OCI-LY3 (cell line): ENCODE measurements at regions not wholly inside any gene's neighbourhood (a gene's known extent, or its start where the extent isn't known, plus 50 kb on each side); places are given as distances from the start of the nearest gene placed in this dataset.

Experiments
- H2AFZ ChIP-seq: fragments of 200-600, 300-600 bp; shearing (Covaris generic); 2 replicates; pipeline ENCODE4 v1.6.0; 2014; ENCODE audit warnings: antibody characterized with exemption, low read depth, low read length
- H3K27ac ChIP-seq: fragments of 200-600, 300-600 bp; sonication (generic); 2 replicates; pipeline ENCODE4 v1.5.1; 2014; ENCODE audit warnings: mild to moderate bottlenecking, low read length, moderate library complexity, mixed read lengths
- H3K27me3 ChIP-seq: fragments of 200-600, 300-600 bp; sonication (generic); 2 replicates; pipeline ENCODE4 v1.6.1; 2014; ENCODE audit warnings: low read depth, low read length, mixed read lengths
- H3K36me3 ChIP-seq: fragments of 200-600, 300-600 bp; sonication (generic); replicated peaks from 2 replicates; pipeline ENCODE3; 2014; ENCODE audit warnings: low read depth, low read length, mixed read lengths
- H3K4me1 ChIP-seq: fragments of 300-600, 200-600 bp; sonication (generic); 2 replicates; pipeline ENCODE4 v1.6.1; 2014; ENCODE audit warnings: low read length, mixed read lengths
- H3K4me2 ChIP-seq: fragments of 200-600, 300-600 bp; sonication (generic); 2 replicates; pipeline ENCODE4 v1.6.1; 2014; ENCODE audit warnings: low read length, mixed read lengths
- H3K4me3 ChIP-seq: fragments of 300-600, 200-600 bp; sonication (generic); 2 replicates; pipeline ENCODE4 v1.5.1; 2014; ENCODE audit warnings: antibody characterized with exemption, mild to moderate bottlenecking, low read length, moderate library complexity
- H3K79me2 ChIP-seq: fragments of 300-600, 200-600 bp; shearing (Covaris generic); 2 replicates; pipeline ENCODE4 v1.6.1; 2014; ENCODE audit warnings: mild to moderate bottlenecking, low read length, mixed read lengths
- H3K9ac ChIP-seq: fragments of 300-600, 200-600 bp; shearing (Covaris generic); 2 replicates; pipeline ENCODE4 v1.6.0; 2014; ENCODE audit warnings: mild to moderate bottlenecking, low read length, moderate library complexity
- H3K9me3 ChIP-seq: fragments of 200-600, 300-600 bp; shearing (Covaris generic); 2 replicates; pipeline ENCODE4 v1.6.1; 2014; ENCODE audit warnings: low read length, mixed read lengths; ENCODE audit not compliant: insufficient read depth
- H4K20me1 ChIP-seq: fragments of 200-600, 300-600 bp; sonication (generic); 2 replicates; pipeline ENCODE4 v1.6.1; 2016; ENCODE audit warnings: low read length, mixed read lengths; ENCODE audit not compliant: insufficient read depth
- EZH2phosphoT487 ChIP-seq: fragments of 200-600 bp; shearing (Covaris generic); IDR thresholded peaks from 2 replicates; pipeline ENCODE4 v1.6.1; 2018; ENCODE audit warnings: antibody characterized with exemption, mixed run types, low read depth
- TF ChIP-seq, protein P1 (sequence below): fragments of 200-600, 300-600 bp; sonication (generic); IDR thresholded peaks from 2 replicates; pipeline ENCODE4 v1.5.1; 2014; ENCODE audit warnings: antibody characterized with exemption, low read length, low read depth

DNA sequence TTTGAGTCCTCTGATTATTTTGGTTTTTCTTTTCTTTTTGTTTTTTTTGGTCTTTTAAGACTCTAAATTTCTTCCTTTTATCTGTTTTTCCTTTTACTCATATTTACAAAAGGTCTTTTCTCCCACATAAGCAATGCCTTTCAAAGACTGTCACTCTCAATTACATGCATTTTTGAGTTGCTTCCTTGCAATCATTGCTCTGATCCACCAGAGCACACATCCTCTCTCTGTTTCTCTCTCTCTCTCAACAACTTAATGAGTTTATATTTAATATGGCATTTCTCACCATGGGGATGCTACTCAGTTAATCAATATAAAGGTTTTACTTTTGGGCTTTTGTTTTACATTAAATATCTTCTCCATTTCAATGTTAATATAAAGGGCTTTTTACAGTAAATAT, 62.7 kb upstream of the OR10AD1 start:
- no peak overlapping the region for H2AFZ ChIP-seq
- no peak overlapping the region for H3K4me3 ChIP-seq
- H3K9ac ChIP-seq, result no peak overlapping the region
- H3K4me1 ChIP-seq, result peaks cover 21% of the 10 kb centered on the region
- H3K27ac ChIP-seq, result 0 out of 2 replicates have a peak overlapping the region, but pooled peaks have one; percentile 8
- no peaks in the 10 kb centered on the region for H3K79me2 ChIP-seq
- TF ChIP-seq, protein P1, sequence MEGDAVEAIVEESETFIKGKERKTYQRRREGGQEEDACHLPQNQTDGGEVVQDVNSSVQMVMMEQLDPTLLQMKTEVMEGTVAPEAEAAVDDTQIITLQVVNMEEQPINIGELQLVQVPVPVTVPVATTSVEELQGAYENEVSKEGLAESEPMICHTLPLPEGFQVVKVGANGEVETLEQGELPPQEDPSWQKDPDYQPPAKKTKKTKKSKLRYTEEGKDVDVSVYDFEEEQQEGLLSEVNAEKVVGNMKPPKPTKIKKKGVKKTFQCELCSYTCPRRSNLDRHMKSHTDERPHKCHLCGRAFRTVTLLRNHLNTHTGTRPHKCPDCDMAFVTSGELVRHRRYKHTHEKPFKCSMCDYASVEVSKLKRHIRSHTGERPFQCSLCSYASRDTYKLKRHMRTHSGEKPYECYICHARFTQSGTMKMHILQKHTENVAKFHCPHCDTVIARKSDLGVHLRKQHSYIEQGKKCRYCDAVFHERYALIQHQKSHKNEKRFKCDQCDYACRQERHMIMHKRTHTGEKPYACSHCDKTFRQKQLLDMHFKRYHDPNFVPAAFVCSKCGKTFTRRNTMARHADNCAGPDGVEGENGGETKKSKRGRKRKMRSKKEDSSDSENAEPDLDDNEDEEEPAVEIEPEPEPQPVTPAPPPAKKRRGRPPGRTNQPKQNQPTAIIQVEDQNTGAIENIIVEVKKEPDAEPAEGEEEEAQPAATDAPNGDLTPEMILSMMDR, result no peak
- TF ChIP-seq EZH2phosphoT487, result no peak
- peak overlapping the region; percentile 20 for H3K4me2 ChIP-seq
- 0 out of 2 replicates have a peak, but pooled peaks cover 4% of the 10 kb centered on the region for H3K9me3 ChIP-seq
- no peaks in the 10 kb centered on the region for H3K27me3 ChIP-seq
- no peaks in the 10 kb centered on the region for H4K20me1 ChIP-seq
- H3K36me3 ChIP-seq, result no peaks in the 10 kb centered on the region

DNA sequence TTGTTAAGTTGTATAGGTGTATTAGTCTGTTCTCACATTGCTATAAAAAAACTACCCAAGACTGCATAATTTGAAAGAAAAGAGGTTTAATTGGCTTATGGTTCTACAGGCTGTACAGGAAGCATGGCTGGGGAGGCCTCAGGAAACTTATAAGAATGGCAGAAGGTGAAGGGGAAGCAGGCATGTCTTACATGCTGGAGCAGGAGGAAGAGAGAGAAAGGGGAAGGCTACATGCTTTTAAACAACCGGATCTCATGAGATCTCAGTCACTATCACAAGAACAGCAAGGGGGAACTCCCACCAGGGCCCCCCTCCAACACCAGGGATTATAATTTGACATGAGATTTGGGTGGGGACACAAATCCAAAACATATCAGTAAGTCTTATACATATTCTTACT, 60.5 kb upstream of the OR10AD1 start:
- Histone ChIP-seq H3K27me3 (no peaks in the 10 kb centered on the region), H4K20me1 (no peaks in the 10 kb centered on the region), H3K27ac (no peak overlapping the region), H3K4me1 (peaks cover 21% of the 10 kb centered on the region), H3K79me2 (no peaks in the 10 kb centered on the region), H3K4me3 (no peak overlapping the region), H3K36me3 (no peaks in the 10 kb centered on the region), H3K9ac (no peak overlapping the region), H2AFZ (no peak overlapping the region), H3K4me2 (no peak overlapping the region), H3K9me3 (0 out of 2 replicates have a peak, but pooled peaks cover 4% of the 10 kb centered on the region)
- TF ChIP-seq, protein P1, result no peak
- no peak for TF ChIP-seq EZH2phosphoT487

DNA sequence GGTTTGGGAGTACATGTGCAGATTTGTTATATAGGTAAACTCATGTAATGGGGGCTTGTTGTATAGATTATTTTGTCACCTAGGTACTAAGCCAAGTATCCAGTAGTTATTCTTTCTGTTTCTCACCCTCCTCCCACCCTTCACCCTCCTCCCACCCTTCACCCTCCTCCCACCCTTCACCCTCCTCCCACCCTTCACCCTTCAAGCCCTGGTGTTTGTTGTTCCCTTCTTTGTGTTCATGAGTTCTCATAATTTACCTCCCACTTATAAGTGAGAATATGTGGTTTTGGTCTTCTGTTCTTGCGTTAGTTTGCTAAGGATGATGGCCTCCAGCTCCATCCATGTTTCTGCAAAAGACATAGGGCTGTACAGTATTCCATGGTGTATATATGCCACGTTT, 58.7 kb upstream of the OR10AD1 start:
- no peaks in the 10 kb centered on the region for H3K27me3 ChIP-seq
- TF ChIP-seq EZH2phosphoT487, result no peak
- TF ChIP-seq, protein P1, result no peak
- H3K79me2 ChIP-seq, result no peaks in the 10 kb centered on the region
- H3K9me3 ChIP-seq, result 0 out of 2 replicates have a peak, but pooled peaks cover 4% of the 10 kb centered on the region
- H3K4me2 ChIP-seq, result no peak overlapping the region
- H3K27ac ChIP-seq, result no peak overlapping the region
- no peaks in the 10 kb centered on the region for H4K20me1 ChIP-seq
- no peaks in the 10 kb centered on the region for H3K36me3 ChIP-seq
- peaks cover 19% of the 10 kb centered on the region for H3K4me1 ChIP-seq
- no peak overlapping the region for H2AFZ ChIP-seq
- H3K4me3 ChIP-seq, result no peak overlapping the region
- no peak overlapping the region for H3K9ac ChIP-seq
